ENCODE measurements at regions not wholly inside any gene's neighbourhood (a gene's known extent, or its start where the extent isn't known, plus 50 kb on each side); places are given as distances from the start of the nearest gene placed in this dataset.

DNA sequence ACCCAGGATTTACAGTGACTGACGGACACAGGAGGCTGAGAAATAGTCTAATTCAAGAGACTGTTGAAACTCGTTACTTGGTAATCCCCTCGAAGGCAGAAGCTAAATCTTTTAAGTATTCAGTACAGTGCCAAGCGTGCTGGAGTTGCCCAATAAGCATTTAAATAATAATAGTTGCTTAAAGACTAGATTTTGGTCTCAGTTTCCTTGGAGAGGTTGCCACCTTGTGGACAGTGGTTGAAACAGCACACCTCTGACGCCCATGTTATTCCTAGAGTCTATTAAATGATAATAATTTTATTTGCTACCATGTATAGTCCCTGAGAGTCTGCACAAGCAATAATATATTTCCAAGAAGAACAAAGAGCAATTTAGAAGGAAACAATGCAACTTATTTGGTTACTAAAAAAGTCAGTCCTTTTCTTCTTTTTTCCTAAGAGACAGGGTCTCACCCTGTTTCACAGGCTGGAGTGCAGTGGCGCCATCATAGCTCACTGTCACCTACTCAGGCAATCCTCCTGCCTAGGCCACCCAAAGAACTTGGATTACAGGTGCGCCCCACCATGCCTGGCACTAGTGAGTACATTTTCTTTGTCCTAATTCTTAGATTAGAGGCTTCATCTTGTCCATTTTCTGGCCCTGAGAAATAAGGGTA is 138.0 kb upstream of the NUDT7 start:
- Histone ChIP-seq H3K4me3 (replicated peaks in 1 of 3; ENCODE audit: insufficient read depth in 1 of 3, low read depth in 1 of 3, low read length in 3 of 3) (no peak overlapping the region), H3K9me3 (replicated peaks; ENCODE audit: control insufficient read depth, insufficient read depth, low read length) (no peaks in the 10 kb centered on the region), H3K79me2 (ENCODE audit: control insufficient read depth, insufficient read depth, low read length) (no peaks in the 10 kb centered on the region), H3K27ac (ENCODE audit: insufficient read depth, low read depth, low read length) (peak overlapping the region; percentile 99), H3K27me3 (ENCODE audit: control insufficient read depth in 2 of 2, insufficient read depth in 2 of 2, low read length in 2 of 2) (no peaks in the 10 kb centered on the region), H3K9me1 (replicated peaks; ENCODE audit: control insufficient read depth, extremely low read depth, insufficient read depth, low read length) (no peaks in the 10 kb centered on the region), H4K20me1 (replicated peaks; ENCODE audit: control insufficient read depth, extremely low read depth, insufficient read depth, low read length) (no peaks in the 10 kb centered on the region), H3K36me3 (ENCODE audit: control insufficient read depth in 2 of 2, extremely low read depth in 1 of 2, insufficient read depth in 2 of 2, low read length in 2 of 2) (no peaks in the 10 kb centered on the region), H2AFZ (ENCODE audit: low read depth, low read length) (no peak overlapping the region), H3K4me2 (ENCODE audit: insufficient read depth, low read length) (peak overlapping the region; percentile 38), H3K4me1 (ENCODE audit: control insufficient read depth, extremely low read depth, insufficient read depth, low read length) (peaks cover 57% of the 10 kb centered on the region), H3K9ac (replicated peaks; ENCODE audit: extremely low read depth, insufficient read depth, low read length) (peak overlapping the region; percentile 85)
- no TSS peak for BruUV-seq (replicated peaks)
- CTCF ChIA-PET, result interaction anchor here (0.5 to 6.5 kb wide), 41 partner anchors 9 to 419 kb away, joined by 3 to 366 read pairs (median 5); partner anchors contain the start of gene ADAMTS18
- dilution Hi-C loops (cut with MboI; ENCODE audit: extremely low pct_ligation_motif_present, low sequenced_read_pairs) (loop anchor here (25.0 kb wide), 1 partner anchor 347 kb away; no protein-coding TSS in a partner anchor), intact Hi-C loops (cut with micrococcal nuclease) (loop anchor here (1.0 to 2.0 kb wide), 8 partner anchors 14 to 419 kb away; no protein-coding TSS in a partner anchor)
- peak; percentile 89 for DNase-seq (ENCODE audit: low read depth, low spot score)
- POLR2A ChIA-PET, result interaction anchor here (0.6 to 1.5 kb wide), 2 partner anchors 149 to 348 kb away, joined by 3 read pairs; partner anchors contain the start of gene ADAMTS18
- TF ChIP-seq EZH2 (IDR thresholded peaks at IDR 0.05; ENCODE audit: borderline replicate concordance, low read depth, low read length, severe bottlenecking), result no peak
- TF ChIP-seq, protein P1, sequence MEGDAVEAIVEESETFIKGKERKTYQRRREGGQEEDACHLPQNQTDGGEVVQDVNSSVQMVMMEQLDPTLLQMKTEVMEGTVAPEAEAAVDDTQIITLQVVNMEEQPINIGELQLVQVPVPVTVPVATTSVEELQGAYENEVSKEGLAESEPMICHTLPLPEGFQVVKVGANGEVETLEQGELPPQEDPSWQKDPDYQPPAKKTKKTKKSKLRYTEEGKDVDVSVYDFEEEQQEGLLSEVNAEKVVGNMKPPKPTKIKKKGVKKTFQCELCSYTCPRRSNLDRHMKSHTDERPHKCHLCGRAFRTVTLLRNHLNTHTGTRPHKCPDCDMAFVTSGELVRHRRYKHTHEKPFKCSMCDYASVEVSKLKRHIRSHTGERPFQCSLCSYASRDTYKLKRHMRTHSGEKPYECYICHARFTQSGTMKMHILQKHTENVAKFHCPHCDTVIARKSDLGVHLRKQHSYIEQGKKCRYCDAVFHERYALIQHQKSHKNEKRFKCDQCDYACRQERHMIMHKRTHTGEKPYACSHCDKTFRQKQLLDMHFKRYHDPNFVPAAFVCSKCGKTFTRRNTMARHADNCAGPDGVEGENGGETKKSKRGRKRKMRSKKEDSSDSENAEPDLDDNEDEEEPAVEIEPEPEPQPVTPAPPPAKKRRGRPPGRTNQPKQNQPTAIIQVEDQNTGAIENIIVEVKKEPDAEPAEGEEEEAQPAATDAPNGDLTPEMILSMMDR (IDR thresholded peaks at IDR 0.05; ENCODE audit: extremely low read depth in 1 of 2, insufficient read depth in 1 of 2, low read depth in 1 of 2, low read length in 2 of 2), result peak; percentile 69 to 73
- no peak for FAIRE-seq

All from endothelial cell of umbilical vein (primary cell).